HuH-7.5 (cell line): ENCODE measurements at regions not wholly inside any gene's neighbourhood (a gene's known extent, or its start where the extent isn't known, plus 50 kb on each side); places are given as distances from the start of the nearest gene placed in this dataset.
"Not testable (repeated sequence)": the region's sequence is repeated elsewhere in the genome, so short reads cannot be mapped to it uniquely, and the experiment has no call there.

Experiments
- DNase-seq: peaks from one replicate; pipeline ENCODE4 v3.0.0; 2011; ENCODE audit warnings: low spot score

DNA sequence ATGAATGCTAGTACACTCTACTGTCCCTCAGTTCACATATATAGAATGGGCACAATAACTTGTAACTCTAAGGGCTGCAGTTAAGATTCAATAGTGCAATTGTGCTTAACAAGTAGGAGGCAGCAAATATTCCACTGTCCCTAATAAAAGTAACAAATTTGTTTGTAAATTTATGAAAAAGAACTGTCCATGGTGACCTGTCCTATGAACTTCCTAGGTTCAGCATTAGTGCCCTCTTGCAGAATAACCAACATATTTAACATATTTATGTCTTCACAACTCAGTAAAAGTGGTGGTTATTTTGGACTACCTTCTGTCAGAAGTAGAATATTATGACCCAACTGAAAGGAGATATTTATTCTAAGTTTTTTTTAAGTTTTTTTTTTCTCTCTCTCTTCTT, 327.8 kb downstream of the CENPW start:
- no peak for DNase-seq

GRCh38 chr6:126672649-126673048, 332.7 kb downstream of the CENPW start:
- no peak for DNase-seq

DNA sequence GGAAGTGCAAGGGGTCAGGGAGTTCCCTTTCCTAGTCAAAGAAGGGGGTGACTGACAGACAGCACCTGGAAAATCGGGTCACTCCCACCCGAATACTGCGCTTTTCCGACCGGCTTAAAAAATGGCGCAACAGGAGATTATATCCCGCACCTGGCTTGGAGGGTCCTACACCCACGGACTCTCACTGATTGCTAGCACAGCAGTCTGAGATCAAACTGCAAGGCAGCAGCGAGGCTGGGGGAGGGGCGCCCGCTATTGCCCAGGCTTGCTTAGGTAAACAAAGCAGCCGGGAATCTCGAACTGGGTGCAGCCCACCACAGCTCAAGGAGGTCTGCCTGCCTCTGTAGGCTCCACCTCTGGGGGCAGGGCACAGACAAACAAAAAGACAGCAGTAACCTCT, 333.8 kb downstream of the CENPW start:
- not testable (repeated sequence) for DNase-seq

DNA sequence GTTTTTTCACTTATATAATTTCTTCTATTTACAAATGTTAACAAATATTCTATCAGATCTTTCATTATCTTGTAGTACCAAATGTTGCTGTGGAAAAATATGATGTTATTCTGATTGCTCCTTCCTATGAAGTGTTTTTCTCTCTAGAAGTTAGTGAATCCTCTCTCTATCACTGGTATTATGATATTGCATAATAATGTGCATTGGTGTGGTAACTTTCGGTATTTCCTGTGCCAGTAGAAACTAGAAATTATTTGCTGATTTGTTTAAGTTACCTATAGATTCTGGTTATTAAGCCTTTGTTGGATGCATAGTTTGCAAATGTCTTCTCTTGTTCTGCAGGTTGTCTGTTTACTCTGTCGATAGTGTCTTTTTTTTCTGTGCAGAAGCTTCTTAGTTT, 342.5 kb downstream of the CENPW start:
- no peak for DNase-seq

DNA sequence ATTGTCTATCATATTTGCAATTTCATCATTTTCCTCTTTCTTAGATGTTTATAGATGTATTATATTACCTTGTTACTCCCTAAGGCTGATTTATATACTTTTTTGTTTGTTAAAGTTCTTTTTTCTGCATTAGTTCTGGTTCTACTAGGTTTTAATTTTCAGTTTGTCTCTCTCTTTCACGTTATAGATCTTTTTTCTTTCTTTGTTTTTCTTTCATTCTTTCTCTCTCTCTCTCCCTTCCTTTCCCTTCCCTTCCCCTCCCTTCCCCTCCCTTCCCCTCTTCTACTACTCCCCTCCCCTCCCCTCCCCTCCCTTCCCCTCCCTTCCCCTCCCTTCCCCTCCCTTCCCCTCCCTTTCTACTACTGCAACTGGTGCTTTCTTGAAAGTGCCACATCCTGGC, 345.3 kb downstream of the CENPW start:
- no peak for DNase-seq

GRCh38 chr6:126696921-126697693, 357.2 kb downstream of the CENPW start:
- no peak for DNase-seq

- DNase-seq: no peak
These were observed 358.9 kb downstream of the CENPW start for GRCh38 chr6:126698732-126699240.

GRCh38 chr6:126701676-126702560, 362.0 kb downstream of the CENPW start:
- DNase-seq: no peak

- no peak for DNase-seq
These were observed 376.1 kb downstream of the CENPW start for GRCh38 chr6:126716032-126716431.

DNA sequence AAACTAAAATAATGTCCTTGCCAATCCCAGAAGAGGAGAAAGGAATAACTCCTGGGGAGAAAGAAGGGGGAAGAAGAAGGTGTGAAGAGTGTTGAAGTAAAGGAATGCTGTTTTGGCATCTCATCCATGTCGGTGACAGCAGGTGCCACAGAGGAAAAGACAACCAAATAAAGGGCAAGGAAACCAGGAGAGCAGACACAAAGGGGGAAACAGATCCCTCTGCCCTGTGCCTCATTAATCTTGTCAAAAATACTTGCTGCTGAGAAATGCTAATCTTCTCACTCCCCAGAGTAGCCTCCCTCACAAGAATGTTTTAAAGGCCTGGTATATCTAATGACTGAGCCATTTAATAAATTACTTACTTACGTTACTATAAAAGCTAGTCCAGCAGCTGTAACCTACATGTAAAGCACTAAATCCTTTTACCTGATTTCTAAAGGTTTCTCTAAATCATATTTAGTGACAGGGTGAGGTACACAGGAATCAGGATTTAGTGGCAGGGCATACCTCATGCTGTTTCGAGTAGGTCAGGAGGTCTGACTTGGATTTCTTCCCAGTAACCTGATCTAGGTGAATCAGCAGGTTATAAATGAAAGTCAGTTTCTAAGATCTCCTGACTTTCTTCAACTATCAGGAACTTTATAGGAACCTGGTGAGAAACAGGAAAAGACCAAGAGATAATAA, 377.1 kb downstream of the CENPW start:
- DNase-seq: no peak

- DNase-seq: no peak
These were observed 378.8 kb downstream of the CENPW start for GRCh38 chr6:126718600-126719327.

GRCh38 chr6:126720304-126720703, 380.4 kb downstream of the CENPW start:
- DNase-seq: no peak

- DNase-seq: no peak
These were observed 381.8 kb downstream of the CENPW start for GRCh38 chr6:126721581-126722160.

DNA sequence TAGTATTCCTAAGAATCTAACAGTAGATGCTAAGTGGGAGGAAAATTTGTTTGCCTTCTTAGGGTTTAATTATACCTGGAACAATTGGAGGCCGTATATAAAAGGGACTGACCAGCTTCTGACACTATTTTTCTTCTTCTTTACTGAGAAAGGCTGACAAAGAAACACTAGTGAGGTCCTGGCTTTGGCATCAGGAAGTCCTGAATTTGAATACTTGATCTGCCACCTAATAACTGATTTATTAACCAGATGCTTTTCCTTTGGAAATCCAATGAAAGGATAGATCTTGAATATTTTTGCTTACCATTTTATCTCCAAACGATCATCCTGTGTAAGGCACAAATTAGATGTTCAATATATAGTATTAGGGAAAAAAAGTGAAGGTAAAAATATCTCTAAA, 382.5 kb downstream of the CENPW start:
- DNase-seq: no peak

DNA sequence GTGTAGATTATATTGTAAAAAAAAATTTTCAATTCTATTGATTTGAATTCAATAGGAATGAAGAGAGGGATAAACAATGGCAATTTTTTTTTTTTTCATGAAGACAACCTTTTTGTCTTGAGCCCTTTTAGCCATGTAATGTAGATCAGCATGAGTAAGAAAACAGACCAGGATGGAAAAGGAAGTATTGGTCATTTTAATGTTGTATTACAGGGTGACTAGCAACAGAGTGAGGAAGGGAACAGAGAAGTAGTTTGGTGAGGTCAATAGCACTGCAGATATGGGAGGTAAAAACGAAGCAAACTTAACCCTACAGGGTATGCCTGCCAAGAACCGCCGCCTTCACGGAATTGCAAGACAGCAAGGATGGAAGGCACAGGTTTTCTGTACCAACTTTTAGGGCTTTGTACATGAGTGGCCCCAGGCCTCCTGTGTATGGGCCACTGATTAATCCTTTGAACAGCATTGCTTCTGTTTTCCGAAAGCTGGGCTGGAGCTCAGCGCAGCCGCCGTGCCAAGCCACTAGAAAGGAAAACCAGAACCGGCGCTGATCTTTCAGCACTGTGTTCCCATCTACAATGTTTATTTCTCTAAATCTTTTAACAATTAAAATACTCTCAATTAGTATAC, 383.7 kb downstream of the CENPW start:
- no peak for DNase-seq

DNA sequence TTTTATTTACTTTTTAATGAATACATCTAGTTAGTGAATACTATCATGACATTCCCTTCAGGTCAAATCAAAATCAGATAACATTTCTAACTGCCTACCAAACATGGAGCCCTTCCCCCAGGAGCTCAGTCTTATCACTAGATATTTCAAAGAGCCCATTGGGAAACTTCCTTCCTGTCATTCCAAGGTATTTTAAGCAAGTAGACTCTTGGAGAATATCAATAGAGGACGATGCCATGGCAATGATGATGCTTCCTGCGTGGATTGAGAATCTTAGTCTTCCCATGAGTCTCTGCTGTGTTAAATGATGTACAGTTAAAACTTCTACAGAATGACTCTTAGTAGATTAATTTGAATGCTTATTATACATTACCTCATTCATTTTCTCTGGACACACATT, 384.9 kb downstream of the CENPW start:
- DNase-seq: no peak

- DNase-seq: not testable (repeated sequence)
These were observed 386.5 kb downstream of the CENPW start for GRCh38 chr6:126726454-126726853.

DNA sequence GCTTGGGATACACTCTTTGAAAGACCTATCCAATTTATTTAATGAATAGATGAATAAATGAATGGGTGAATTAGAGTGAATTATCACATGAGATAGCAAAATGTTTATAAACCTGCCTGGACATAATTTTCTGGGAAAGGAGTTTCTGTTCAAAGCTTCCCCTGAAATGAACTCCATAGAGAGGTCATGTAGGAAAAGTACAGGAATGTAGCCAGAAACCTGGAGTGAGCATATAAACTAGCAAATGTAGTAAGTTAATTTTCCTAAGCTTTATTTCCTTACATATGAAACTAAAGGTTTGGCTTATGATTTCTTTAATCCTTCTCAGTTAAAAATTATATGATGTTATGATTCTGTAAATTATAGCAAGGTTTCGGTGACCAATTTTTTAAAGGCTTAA, 380.3 kb upstream of the RSPO3 start:
- DNase-seq: no peak

GRCh38 chr6:126738641-126739040, 379.8 kb upstream of the RSPO3 start:
- DNase-seq: no peak

DNA sequence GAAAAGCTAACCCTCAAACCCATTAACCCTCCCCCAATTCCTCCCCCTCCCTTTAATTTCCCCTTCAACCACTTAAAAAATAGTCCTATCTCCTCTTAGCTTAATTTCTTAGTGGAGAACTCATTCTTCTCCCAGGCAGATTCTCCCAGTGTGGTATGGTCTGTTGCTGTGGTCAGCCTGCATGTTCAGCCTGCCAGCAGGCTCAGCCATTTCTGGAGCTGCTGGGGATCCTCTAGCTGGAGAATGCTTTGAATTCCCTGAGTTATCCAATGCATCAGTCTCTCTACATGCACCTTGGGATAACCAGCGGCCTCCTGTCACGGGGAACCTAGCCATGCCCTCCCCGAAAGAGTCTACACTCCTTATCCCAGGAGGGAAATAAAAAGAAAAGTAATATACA, 375.4 kb upstream of the RSPO3 start:
- DNase-seq: no peak
